ENCODE measurements at regions not wholly inside any gene's neighbourhood (a gene's known extent, or its start where the extent isn't known, plus 50 kb on each side); places are given as distances from the start of the nearest gene placed in this dataset.
A peak's percentile ranks its signal among the peaks of the same experiment; 100 is the strongest.
"Not testable (repeated sequence)": the region's sequence is repeated elsewhere in the genome, so short reads cannot be mapped to it uniquely, and the experiment has no call there.

DNA sequence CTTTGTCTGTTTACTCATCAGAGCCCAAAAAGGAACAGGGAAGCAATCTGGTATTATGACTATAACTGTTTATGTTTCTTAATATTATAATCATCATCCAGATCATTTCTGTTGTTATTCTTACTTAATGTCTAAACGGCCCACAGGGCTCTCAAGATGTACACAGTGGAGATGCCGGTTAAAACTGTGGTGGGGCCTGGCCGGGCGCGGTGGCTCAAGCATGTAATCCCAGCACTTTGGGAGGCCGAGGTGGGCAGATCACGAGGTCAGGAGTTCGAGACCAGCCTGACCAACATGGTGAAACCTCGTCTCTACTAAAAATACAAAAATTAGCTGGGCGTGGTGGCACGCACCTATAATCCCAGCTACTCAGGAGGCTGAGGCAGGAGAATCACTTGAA lies 381.2 kb upstream of the CAMK1G start:
- ATAC-seq (ENCODE audit: low read depth); POLR2A ChIA-PET; H3K4me1 Mint-ChIP-seq; H3K4me3 Mint-ChIP-seq; H3K27ac Mint-ChIP-seq; DNase-seq; H3K9me3 Mint-ChIP-seq; H3K36me3 Mint-ChIP-seq: not testable (repeated sequence)
- peaks cover 15% of the 10 kb centered on the region for H3K27me3 Mint-ChIP-seq

DNA sequence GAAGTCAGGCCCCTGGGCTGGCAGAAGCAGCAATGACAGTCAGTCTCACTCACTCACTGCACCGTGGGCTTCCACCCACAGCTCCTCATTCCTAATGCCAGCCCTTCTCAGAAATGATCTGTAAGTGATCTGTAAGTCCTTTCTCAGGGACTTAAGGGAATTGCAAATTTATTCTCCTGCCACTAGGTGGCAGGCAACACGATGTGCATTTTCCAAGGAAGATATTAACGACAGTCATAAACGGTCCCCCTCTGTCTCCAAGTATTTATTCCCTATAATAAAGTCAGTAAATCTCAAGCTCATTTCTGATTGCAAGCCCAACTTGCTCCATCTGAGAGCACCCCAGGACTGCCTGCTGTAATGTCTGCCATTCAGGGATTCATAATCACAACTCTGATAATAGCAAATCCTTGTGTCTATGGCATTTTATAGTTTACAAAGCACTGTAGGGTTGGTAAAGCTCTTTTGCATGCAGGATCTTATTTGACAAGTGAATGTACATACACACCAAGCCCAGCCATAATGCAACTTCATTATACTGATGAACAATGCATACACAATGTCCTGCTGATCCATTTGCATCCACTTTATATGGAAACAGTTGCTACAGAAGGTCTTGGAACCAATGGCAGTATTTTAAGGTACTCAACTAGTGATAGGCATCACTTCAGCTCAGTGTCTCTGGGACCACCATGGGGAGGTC lies 380.5 kb upstream of the CAMK1G start:
- POLR2A ChIA-PET, result no interaction called here
- DNase-seq (no peak), ATAC-seq (ENCODE audit: low read depth) (no peak)
- Mint-ChIP-seq H3K27me3 (peaks cover 22% of the 10 kb centered on the region), H3K9me3 (no peaks in the 10 kb centered on the region), H3K27ac (no peak overlapping the region), H3K36me3 (no peaks in the 10 kb centered on the region), H3K4me1 (peaks cover 4% of the 10 kb centered on the region), H3K4me3 (no peak overlapping the region)

DNA sequence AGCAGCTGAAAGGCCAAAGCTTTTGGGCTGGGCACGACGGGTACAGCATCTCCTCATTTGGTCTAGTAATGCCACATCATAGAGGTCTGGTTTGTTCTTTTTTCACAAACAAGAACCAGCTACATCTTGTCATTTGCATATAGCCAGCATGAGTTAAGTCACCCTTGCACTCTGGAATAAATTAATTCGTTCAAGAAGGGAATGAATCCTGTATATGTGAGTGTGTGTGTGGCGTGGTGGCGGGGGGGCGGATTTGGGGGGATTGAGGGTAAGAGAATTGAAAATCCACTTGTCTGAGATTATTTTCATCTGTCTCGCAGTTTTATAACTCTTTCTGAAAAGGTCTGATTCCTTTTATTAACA lies 380.0 kb upstream of the CAMK1G start:
- peaks cover 4% of the 10 kb centered on the region for H3K4me1 Mint-ChIP-seq
- DNase-seq (no peak), ATAC-seq (ENCODE audit: low read depth) (no peak)
- H3K36me3 Mint-ChIP-seq, result no peaks in the 10 kb centered on the region
- no peaks in the 10 kb centered on the region for H3K9me3 Mint-ChIP-seq
- peaks cover 27% of the 10 kb centered on the region for H3K27me3 Mint-ChIP-seq
- POLR2A ChIA-PET, result no interaction called here
- no peak overlapping the region for H3K4me3 Mint-ChIP-seq
- no peak overlapping the region for H3K27ac Mint-ChIP-seq

DNA sequence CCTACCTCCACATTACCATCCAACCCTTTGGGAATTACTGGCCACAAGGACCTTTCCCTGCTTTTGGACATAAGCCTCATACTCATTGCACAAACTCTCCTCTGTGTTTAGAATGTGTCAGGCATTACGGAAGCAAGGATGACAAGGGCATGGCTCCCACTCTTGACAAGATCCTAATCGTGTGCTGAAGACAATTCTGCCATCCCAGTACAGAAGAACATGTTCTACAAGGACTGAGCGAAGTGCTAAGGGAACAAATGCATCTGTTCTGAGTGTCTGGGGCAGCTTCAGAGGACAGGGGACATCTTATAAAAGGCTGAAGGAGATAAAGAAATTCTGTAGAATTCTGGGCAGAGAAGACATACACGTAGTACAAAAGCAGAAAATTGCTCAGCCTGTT lies 378.5 kb upstream of the CAMK1G start:
- H3K27ac Mint-ChIP-seq, result no peak overlapping the region
- no peaks in the 10 kb centered on the region for H3K36me3 Mint-ChIP-seq
- H3K4me1 Mint-ChIP-seq, result peaks cover 4% of the 10 kb centered on the region
- H3K4me3 Mint-ChIP-seq, result no peak overlapping the region
- H3K9me3 Mint-ChIP-seq, result no peaks in the 10 kb centered on the region
- POLR2A ChIA-PET, result no interaction called here
- ATAC-seq (ENCODE audit: low read depth) (no peak), DNase-seq (no peak)
- H3K27me3 Mint-ChIP-seq, result peaks cover 30% of the 10 kb centered on the region

DNA sequence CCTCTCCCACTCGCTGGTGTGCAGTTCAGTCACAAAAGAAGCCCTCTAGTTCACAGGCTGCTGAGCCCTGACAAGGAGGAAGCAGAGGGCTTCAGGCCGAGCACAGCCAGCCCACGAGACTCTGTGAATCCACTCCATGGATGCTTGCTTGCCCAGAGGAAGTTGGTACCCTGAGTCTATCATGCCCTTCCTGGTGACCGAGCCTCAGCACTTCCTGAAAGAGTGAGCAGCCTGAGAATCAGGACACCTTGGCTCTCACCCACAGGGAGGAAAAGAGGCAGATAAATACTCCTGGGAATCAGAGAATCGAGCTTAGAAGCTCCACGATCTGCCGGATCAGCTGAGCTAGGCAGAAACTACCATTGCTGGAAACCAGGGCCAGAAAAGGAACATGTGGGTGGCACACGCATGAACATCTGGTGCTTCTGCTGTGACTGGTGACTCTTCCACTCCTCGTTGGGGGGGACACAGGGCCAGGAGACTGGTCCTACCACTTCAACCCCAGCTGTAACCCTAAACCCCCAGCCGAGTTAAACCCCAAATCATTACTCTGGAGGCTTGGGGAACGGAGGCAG lies 376.3 kb upstream of the CAMK1G start:
- POLR2A ChIA-PET, result no interaction called here
- no peak for ATAC-seq (ENCODE audit: low read depth)
- no peak overlapping the region for H3K4me3 Mint-ChIP-seq
- no peak overlapping the region for H3K27ac Mint-ChIP-seq
- peaks cover 4% of the 10 kb centered on the region for H3K4me1 Mint-ChIP-seq
- H3K27me3 Mint-ChIP-seq, result peaks cover 30% of the 10 kb centered on the region
- no peak for DNase-seq
- no peaks in the 10 kb centered on the region for H3K36me3 Mint-ChIP-seq
- H3K9me3 Mint-ChIP-seq, result no peaks in the 10 kb centered on the region

DNA sequence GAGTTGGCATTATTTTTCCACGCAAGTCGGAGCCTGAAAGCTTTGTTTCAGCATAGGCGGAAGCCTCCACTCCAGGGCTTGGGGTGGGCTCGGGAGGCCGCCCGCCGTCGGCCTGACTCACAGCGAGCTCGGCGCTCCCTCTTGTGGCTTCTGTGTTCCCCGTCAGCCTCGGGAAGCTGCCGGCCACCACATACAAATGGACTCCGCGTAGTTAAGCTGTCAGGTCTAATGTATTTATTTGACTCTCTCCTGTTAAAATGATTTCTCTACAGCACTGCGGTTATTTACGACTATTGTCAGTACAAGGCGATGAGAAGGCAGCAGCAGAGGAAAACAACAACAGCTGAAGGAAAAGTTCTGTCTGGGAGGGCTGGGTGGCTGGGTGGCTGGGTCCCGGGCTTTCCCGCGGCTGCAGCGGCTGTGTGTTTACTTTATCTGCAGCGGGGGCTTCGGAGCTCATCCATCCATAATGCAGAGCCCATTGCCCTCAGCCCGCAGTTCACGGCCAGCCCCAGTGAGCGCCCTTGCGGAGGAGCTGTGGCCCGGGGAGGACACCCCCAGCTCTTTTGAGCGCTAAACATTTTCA lies 375.7 kb upstream of the CAMK1G start:
- POLR2A ChIA-PET, result no interaction called here
- DNase-seq (peak; percentile 39), ATAC-seq (ENCODE audit: low read depth) (peak; percentile 36)
- Mint-ChIP-seq H3K4me3 (peak overlapping the region; percentile 9), H3K27me3 (peaks cover 30% of the 10 kb centered on the region), H3K36me3 (no peaks in the 10 kb centered on the region), H3K27ac (no peak overlapping the region), H3K9me3 (no peaks in the 10 kb centered on the region), H3K4me1 (peaks cover 4% of the 10 kb centered on the region)

DNA sequence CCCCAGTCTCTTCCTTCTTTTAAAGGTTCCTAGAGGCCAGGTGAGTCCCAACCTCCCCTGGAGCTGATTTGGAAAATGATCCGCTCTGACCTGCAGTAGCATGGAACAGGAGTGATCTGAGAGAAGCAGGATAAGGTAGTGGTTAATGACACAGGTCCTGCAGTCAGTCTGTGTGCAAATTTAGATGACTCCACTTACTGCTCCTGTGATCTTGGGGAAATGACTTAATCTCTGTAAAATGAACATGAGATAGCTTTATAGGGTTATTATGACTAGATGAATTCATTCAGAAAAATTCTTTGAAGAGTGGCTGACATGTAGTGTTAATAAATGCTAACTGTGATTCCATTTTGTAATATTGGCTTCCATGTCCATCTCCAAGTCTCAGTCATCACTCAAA lies 374.9 kb upstream of the CAMK1G start:
- POLR2A ChIA-PET, result no interaction called here
- no peak for DNase-seq
- Mint-ChIP-seq H3K4me1 (peaks cover 4% of the 10 kb centered on the region), H3K27me3 (peaks cover 32% of the 10 kb centered on the region), H3K9me3 (no peaks in the 10 kb centered on the region), H3K36me3 (no peaks in the 10 kb centered on the region), H3K27ac (no peak overlapping the region), H3K4me3 (no peak overlapping the region)
- no peak for ATAC-seq (ENCODE audit: low read depth)

DNA sequence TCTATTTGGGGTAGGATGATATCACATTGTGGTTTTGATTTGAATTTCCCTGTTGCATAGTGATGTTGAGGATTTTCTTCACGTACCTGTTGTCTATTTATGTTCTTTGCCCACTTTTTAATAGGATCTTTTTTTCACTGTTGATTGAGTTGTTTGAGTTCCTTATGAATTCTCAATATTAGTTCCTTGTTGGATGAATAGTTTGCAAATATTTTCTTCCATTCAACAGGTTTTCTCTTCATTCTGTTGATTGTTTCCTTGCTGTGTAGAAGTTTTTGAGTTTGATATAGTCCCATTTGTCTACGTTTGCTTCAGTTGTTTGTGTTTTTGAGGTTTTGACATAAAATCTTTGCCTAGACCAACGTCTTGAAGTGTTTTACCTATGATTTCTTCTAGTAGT lies 369.5 kb upstream of the CAMK1G start:
- Mint-ChIP-seq H3K4me3 (no peak overlapping the region), H3K27me3 (peaks cover 8% of the 10 kb centered on the region), H3K27ac (no peak overlapping the region), H3K36me3 (no peaks in the 10 kb centered on the region), H3K9me3 (no peaks in the 10 kb centered on the region), H3K4me1 (no peaks in the 10 kb centered on the region)
- DNase-seq (no peak), ATAC-seq (ENCODE audit: low read depth) (no peak)
- POLR2A ChIA-PET, result no interaction called here

DNA sequence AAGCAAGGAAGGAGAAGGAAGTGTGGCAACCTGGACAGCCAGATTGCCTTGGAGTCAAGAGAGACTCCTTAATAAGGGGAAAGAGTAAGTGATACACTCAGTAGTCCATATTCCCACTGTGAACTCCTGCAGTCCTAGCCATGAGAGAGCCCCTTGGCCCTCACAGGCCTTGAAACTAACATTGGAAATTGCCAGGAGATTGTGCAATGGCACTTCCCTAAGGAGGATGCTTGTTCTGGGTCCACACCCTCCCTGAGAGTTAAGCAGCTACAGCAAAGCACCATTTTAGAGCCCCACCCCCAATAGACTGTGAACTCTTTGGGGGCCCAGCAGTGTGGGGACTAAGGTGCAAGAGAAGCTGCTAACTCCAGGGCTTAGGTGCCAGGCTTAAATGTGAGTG lies 367.7 kb upstream of the CAMK1G start:
- ATAC-seq (ENCODE audit: low read depth) (no peak), DNase-seq (no peak)
- Mint-ChIP-seq H3K36me3 (no peaks in the 10 kb centered on the region), H3K4me1 (no peaks in the 10 kb centered on the region), H3K27me3 (peaks cover 13% of the 10 kb centered on the region), H3K4me3 (no peak overlapping the region), H3K9me3 (no peaks in the 10 kb centered on the region), H3K27ac (no peak overlapping the region)
- POLR2A ChIA-PET, result no interaction called here

DNA sequence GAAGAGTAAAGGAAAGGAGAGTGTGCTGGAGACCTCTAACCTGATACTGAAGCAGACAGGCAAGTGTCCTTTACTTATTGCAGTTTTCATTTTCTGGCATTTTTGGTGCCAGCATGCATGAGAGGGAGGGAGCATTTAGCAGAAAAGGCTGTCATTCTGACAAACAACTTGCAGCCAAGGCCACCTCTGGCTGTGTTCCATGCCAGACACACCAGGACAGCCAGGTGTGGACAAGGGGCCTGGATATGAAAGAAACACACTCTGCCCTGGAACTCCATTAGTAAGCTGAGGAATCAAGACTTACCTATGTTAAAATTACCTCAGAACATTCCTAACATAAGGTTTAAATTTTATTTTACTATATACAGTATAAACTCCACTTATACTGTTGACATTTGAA lies 365.4 kb upstream of the CAMK1G start:
- POLR2A ChIA-PET, result no interaction called here
- ATAC-seq (ENCODE audit: low read depth) (no peak), DNase-seq (no peak)
- no peaks in the 10 kb centered on the region for H3K36me3 Mint-ChIP-seq
- no peak overlapping the region for H3K27ac Mint-ChIP-seq
- peaks cover 13% of the 10 kb centered on the region for H3K27me3 Mint-ChIP-seq
- H3K9me3 Mint-ChIP-seq, result no peaks in the 10 kb centered on the region
- H3K4me3 Mint-ChIP-seq, result no peak overlapping the region
- H3K4me1 Mint-ChIP-seq, result no peaks in the 10 kb centered on the region

DNA sequence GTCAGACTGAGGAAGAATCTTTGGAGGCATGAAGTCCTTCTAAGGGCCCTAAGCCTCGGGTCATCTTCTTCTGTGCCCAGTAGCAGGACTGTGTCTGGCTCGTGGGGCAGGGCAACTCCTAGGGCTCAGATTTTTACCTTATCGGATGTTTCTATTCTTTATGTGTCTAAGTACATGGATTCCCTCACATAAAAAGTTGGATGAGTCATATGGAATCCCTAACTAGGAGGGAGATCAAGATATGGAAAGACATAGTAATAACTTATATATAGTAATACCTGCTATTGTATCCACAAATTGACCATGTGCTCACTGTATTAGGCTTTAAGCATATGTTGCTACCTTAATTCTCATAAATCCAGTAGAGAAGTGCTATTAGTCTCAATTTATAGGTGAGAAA lies 364.5 kb upstream of the CAMK1G start:
- no peak overlapping the region for H3K4me3 Mint-ChIP-seq
- no peak for DNase-seq
- ATAC-seq (ENCODE audit: low read depth), result no peak
- H3K36me3 Mint-ChIP-seq, result no peaks in the 10 kb centered on the region
- no peaks in the 10 kb centered on the region for H3K9me3 Mint-ChIP-seq
- no peak overlapping the region for H3K27ac Mint-ChIP-seq
- peaks cover 3% of the 10 kb centered on the region for H3K4me1 Mint-ChIP-seq
- H3K27me3 Mint-ChIP-seq, result peaks cover 8% of the 10 kb centered on the region
- POLR2A ChIA-PET, result no interaction called here

DNA sequence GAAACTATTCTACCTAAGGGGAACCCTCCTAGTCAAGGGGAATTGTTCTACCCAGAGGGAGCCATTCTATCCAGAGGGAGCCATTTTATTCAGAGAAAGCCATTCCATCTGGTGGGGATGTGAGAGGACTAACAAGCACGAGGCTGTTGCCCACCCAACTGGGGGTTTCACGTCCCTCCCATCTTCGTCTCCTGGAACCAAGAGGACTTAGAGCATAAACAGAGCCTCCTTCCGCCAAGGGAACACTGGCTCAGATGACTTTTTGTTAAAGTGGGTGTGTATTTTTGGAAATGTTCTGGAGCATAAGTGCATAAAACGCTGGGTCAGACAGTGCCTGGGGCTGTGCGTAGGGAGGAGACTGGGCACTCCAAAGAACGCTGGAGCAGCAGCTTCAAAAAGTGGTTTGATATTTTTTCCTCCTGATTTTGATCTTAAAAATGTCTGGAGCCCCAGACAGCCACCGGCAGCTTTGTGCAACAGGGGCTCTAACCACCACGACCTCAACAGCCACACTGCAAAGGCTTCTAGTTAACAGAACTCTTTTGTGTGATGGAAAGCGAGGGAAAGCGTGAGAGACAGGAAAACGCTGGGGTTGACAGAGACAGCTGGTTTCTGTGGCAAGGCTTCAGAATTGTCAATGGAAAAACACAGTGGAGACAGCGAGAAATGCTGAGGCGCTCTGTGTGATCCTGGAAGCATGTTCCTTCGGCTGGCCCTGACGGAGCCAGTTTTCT lies 363.6 kb upstream of the CAMK1G start:
- Mint-ChIP-seq H3K4me1 (peaks cover 3% of the 10 kb centered on the region), H3K4me3 (no peak overlapping the region), H3K9me3 (no peaks in the 10 kb centered on the region), H3K27me3 (peaks cover 7% of the 10 kb centered on the region), H3K36me3 (no peaks in the 10 kb centered on the region), H3K27ac (no peak overlapping the region)
- DNase-seq (no peak), ATAC-seq (ENCODE audit: low read depth) (no peak)
- POLR2A ChIA-PET, result no interaction called here

DNA sequence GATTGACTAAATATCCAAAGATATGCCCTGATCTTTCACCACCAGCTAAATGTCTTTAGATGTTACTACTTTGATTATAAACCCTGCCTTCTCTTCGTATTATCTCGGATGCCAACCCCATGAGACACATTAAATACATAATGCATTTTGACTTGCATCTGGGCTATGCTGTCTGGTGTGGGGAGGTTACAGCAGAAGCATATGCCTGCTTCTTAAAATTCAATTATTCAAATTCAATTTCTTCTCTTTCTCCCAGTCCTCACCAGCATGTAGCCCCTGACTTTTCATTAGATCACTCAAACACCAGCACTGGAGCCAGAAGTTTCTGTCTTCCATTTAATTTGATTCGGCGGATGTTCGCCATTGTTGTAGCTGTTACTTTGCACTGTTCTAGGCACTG lies 360.7 kb upstream of the CAMK1G start:
- Mint-ChIP-seq H3K27ac (no peak overlapping the region), H3K4me1 (peaks cover 3% of the 10 kb centered on the region), H3K9me3 (no peaks in the 10 kb centered on the region), H3K27me3 (peaks cover 4% of the 10 kb centered on the region), H3K4me3 (no peak overlapping the region), H3K36me3 (no peaks in the 10 kb centered on the region)
- POLR2A ChIA-PET, result no interaction called here
- ATAC-seq (ENCODE audit: low read depth) (no peak), DNase-seq (no peak)

DNA sequence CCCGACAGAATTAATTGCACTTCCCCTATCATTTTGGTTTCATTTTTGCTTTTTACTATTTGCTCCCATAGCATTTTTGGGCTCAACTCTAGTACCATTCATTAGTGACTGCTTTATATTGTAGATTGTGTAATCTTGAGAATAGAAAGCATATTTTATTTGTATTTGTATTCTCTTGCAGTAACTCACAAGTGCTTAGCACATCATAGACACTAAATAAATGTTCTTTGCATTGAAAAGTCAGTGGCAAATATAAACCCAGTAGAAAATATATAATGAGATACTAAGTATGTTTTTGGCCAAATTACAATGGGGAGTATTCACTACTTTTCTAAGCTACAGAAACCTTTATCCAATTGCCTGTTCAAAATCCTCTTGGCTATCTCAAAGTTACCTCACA lies 359.7 kb upstream of the CAMK1G start:
- POLR2A ChIA-PET, result no interaction called here
- DNase-seq (no peak), ATAC-seq (ENCODE audit: low read depth) (no peak)
- Mint-ChIP-seq H3K27me3 (peaks cover 4% of the 10 kb centered on the region), H3K4me1 (peaks cover 3% of the 10 kb centered on the region), H3K9me3 (no peaks in the 10 kb centered on the region), H3K4me3 (no peak overlapping the region), H3K36me3 (no peaks in the 10 kb centered on the region), H3K27ac (no peak overlapping the region)

Measured in activated naive CD8-positive, alpha-beta T cell treated with anti-CD3 and anti-CD28 coated beads, Interleukin-2, amount 10 ng/mL, durations not matched to agents 7 days and 5 days (primary cell).